ENCODE measurements at regions not wholly inside any gene's neighbourhood (a gene's known extent, or its start where the extent isn't known, plus 50 kb on each side); places are given as distances from the start of the nearest gene placed in this dataset.
"Not testable (repeated sequence)": the region's sequence is repeated elsewhere in the genome, so short reads cannot be mapped to it uniquely, and the experiment has no call there.

GRCh38 chr2:145925591-145925990 is 1405.7 kb upstream of the ZEB2 start:
- DNase-seq, result no peak

- DNase-seq, result no peak
Observed at GRCh38 chr2:145919477-145919876, 1399.6 kb upstream of the ZEB2 start.

- no peak for DNase-seq
Observed at GRCh38 chr2:145918951-145919350, 1399.0 kb upstream of the ZEB2 start.

GRCh38 chr2:145916799-145917198 is 1396.9 kb upstream of the ZEB2 start:
- no peak for DNase-seq

GRCh38 chr2:145914716-145915115 is 1394.8 kb upstream of the ZEB2 start:
- DNase-seq, result no peak

GRCh38 chr2:145910416-145910815 is 1390.5 kb upstream of the ZEB2 start:
- no peak for DNase-seq

- no peak for DNase-seq
Observed at GRCh38 chr2:145909766-145910165, 1389.8 kb upstream of the ZEB2 start.

GRCh38 chr2:145909175-145909755 is 1389.3 kb upstream of the ZEB2 start:
- no peak for DNase-seq

GRCh38 chr2:145906354-145906753 is 1386.4 kb upstream of the ZEB2 start:
- no peak for DNase-seq

GRCh38 chr2:145905371-145905770 is 1385.5 kb upstream of the ZEB2 start:
- no peak for DNase-seq

GRCh38 chr2:145897151-145897550 is 1377.2 kb upstream of the ZEB2 start:
- DNase-seq, result no peak

GRCh38 chr2:145887915-145888314 is 1368.0 kb upstream of the ZEB2 start:
- no peak for DNase-seq

- DNase-seq, result not testable (repeated sequence)
Observed at GRCh38 chr2:145880997-145881396, 1361.1 kb upstream of the ZEB2 start.

GRCh38 chr2:145875016-145875415 is 1355.1 kb upstream of the ZEB2 start:
- no peak for DNase-seq

GRCh38 chr2:145874466-145874865 is 1354.5 kb upstream of the ZEB2 start:
- DNase-seq, result no peak

- DNase-seq, result no peak
Observed at GRCh38 chr2:145864501-145864900, 1344.6 kb upstream of the ZEB2 start.

- no peak for DNase-seq
Observed at GRCh38 chr2:145861940-145862339, 1342.0 kb upstream of the ZEB2 start.

GRCh38 chr2:145860083-145860482 is 1340.2 kb upstream of the ZEB2 start:
- no peak for DNase-seq

- no peak for DNase-seq
Observed at GRCh38 chr2:145855142-145855541, 1335.2 kb upstream of the ZEB2 start.

- no peak for DNase-seq
Observed at GRCh38 chr2:145854039-145854755, 1334.3 kb upstream of the ZEB2 start.

GRCh38 chr2:145851730-145852129 is 1331.8 kb upstream of the ZEB2 start:
- no peak for DNase-seq

- no peak for DNase-seq
Observed at GRCh38 chr2:145849466-145849865, 1329.5 kb upstream of the ZEB2 start.

GRCh38 chr2:145846982-145847381 is 1327.1 kb upstream of the ZEB2 start:
- DNase-seq, result no peak

- no peak for DNase-seq
Observed at GRCh38 chr2:145845923-145846322, 1326.0 kb upstream of the ZEB2 start.

All from GOT3 (cell line).